NB4 (cell line): ENCODE measurements at regions not wholly inside any gene's neighbourhood (a gene's known extent, or its start where the extent isn't known, plus 50 kb on each side); places are given as distances from the start of the nearest gene placed in this dataset.

Experiments used
- CTCF ChIP-seq: IDR thresholded peaks from one replicate; pipeline ENCODE4 v1.5.1; 2012; ENCODE audit warnings: low read depth, low read length
- POLR2A ChIP-seq: IDR thresholded peaks from 2 replicates; pipeline ENCODE4 v1.6.1; 2011; ENCODE audit warnings: mild to moderate bottlenecking; ENCODE audit not compliant: insufficient read length; ENCODE audit errors: extremely low read depth

GRCh38 chr6:12383448-12383847 lies 93.3 kb downstream of the EDN1 start:
- TF ChIP-seq CTCF (no peak), POLR2A (no peak)
